ENCODE measurements at regions not wholly inside any gene's neighbourhood (a gene's known extent, or its start where the extent isn't known, plus 50 kb on each side); places are given as distances from the start of the nearest gene placed in this dataset.
"Not testable (repeated sequence)": the region's sequence is repeated elsewhere in the genome, so short reads cannot be mapped to it uniquely, and the experiment has no call there.

GRCh38 chr3:195989921-195990840 is 81.8 kb upstream of the TNK2 start (continued):
- TF ChIP-seq HMGXB3 (CRISPR knock-in tag; IDR thresholded peaks at IDR 0.05; ENCODE audit: borderline replicate concordance) (0 out of 2 replicates have a peak, but pooled peaks have one; percentile 16), SIN3A (IDR thresholded peaks at IDR 0.05; ENCODE audit: borderline replicate concordance, low read depth, low read length) (0 out of 2 replicates have a peak, but pooled peaks have one; percentile 31), ZNF883 (CRISPR knock-in tag; IDR thresholded peaks at IDR 0.05; ENCODE audit: not compliant biosample characterization) (peak; percentile 57), ZMYM3 (CRISPR knock-in tag; IDR thresholded peaks at IDR 0.05) (0 out of 2 replicates have a peak, but pooled peaks have one; percentile 23), ARID5B (CRISPR knock-in tag; IDR thresholded peaks at IDR 0.05) (peak; percentile 56; the same call in 1 of the 2 replicates), TAF1 (CRISPR knock-in tag; IDR thresholded peaks at IDR 0.05) (peak; percentile 59; the same call in 1 of the 2 replicates), ZC3H4 (CRISPR knock-in tag; IDR thresholded peaks at IDR 0.05; ENCODE audit: borderline replicate concordance) (peak; percentile 47; the same call in 1 of the 2 replicates), SP1 (CRISPR knock-in tag; IDR thresholded peaks at IDR 0.05) (peak; percentile 36; the same call in 1 of the 2 replicates), ZFX (CRISPR knock-in tag; IDR thresholded peaks at IDR 0.05; ENCODE audit: low read depth) (peak; percentile 80), TFDP1 (CRISPR knock-in tag; IDR thresholded peaks at IDR 0.05; ENCODE audit: borderline replicate concordance) (0 out of 2 replicates have a peak, but pooled peaks have one; percentile 8), KDM5A (IDR thresholded peaks at IDR 0.05; ENCODE audit: borderline replicate concordance, low read length) (peak; percentile 58; the same call in 1 of the 2 replicates), MAZ (CRISPR knock-in tag; IDR thresholded peaks at IDR 0.05; ENCODE audit: low read depth) (0 out of 2 replicates have a peak, but pooled peaks have one; percentile 23), KMT2B (CRISPR knock-in tag; IDR thresholded peaks at IDR 0.05) (peak; percentile 46; the same call in 1 of the 2 replicates), PHF8 (CRISPR knock-in tag; IDR thresholded peaks at IDR 0.05) (peak; percentile 87)
- TF ChIP-seq, protein P1, sequence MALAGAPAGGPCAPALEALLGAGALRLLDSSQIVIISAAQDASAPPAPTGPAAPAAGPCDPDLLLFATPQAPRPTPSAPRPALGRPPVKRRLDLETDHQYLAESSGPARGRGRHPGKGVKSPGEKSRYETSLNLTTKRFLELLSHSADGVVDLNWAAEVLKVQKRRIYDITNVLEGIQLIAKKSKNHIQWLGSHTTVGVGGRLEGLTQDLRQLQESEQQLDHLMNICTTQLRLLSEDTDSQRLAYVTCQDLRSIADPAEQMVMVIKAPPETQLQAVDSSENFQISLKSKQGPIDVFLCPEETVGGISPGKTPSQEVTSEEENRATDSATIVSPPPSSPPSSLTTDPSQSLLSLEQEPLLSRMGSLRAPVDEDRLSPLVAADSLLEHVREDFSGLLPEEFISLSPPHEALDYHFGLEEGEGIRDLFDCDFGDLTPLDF (CRISPR knock-in tag; IDR thresholded peaks at IDR 0.05), result peak; percentile 25; the same call in 1 of the 2 replicates
- not testable (repeated sequence) for TF ChIP-seq SP1 (IDR thresholded peaks at IDR 0.05); MAZ (IDR thresholded peaks at IDR 0.05; ENCODE audit: borderline replicate concordance, low read depth, low read length)
